ENCODE measurements at regions not wholly inside any gene's neighbourhood (a gene's known extent, or its start where the extent isn't known, plus 50 kb on each side); places are given as distances from the start of the nearest gene placed in this dataset.

GRCh38 chr6:144392536-144392935, 107.4 kb downstream of the UTRN start:
- TF ChIP-seq CTCF (IDR thresholded peaks at IDR 0.05): no peak
- TF ChIP-seq POLR2A (IDR thresholded peaks at IDR 0.05): no peak
- no peaks in the 10 kb centered on the region for H3K36me3 ChIP-seq
- H3K9me3 ChIP-seq: no peaks in the 10 kb centered on the region
- no peak overlapping the region for H3K4me3 ChIP-seq
- no peak for DNase-seq
- no peaks in the 10 kb centered on the region for H3K4me1 ChIP-seq
- H3K27ac ChIP-seq: no peak overlapping the region
- no peaks in the 10 kb centered on the region for H3K27me3 ChIP-seq

DNA sequence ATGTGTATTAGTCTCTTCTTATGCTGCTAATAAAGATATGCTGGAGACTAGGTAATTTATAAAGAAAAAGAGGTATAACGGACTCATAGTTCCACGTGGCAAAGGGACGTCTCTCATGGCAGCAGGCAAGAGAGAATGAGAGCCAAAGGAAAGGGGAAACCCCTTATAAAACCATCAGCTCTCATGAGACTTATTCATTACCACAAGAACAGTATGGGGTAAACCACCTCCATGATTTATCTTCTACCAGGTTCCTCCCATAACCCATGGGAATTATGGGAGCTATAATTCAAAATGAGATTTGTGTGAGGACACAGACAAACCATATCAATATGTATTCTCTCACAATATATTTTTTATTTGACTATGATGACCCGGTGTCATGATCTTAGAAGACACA, 109.1 kb downstream of the UTRN start:
- Histone ChIP-seq H3K36me3 (no peaks in the 10 kb centered on the region), H3K4me3 (no peak overlapping the region), H3K27ac (no peak overlapping the region), H3K9me3 (peaks cover 0 to 7% (median 0%) of the 10 kb centered on the region in 4 donors), H3K27me3 (no peaks in the 10 kb centered on the region), H3K4me1 (no peaks in the 10 kb centered on the region)
- TF ChIP-seq CTCF (IDR thresholded peaks at IDR 0.05): no peak
- no peak for DNase-seq

DNA sequence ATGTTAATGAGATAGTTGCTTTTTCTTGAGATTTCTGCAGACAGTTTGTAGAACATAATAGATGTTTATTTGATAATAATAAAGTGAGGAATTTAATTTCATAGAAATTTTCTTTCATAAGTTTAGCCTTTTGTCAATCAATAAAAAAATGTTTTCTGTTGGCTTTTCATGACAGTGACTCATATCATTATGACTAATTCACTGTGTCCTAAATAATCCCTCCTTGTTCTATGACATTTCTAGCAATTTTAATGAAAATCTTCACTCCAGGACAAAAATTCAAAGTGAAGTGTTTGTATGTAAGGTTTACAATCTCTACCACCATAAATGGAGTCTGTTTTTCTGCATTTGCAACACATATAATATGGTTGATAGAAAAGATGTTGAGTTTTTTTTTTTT, 109.9 kb downstream of the UTRN start:
- H3K9me3 ChIP-seq: peaks cover 0 to 7% (median 0%) of the 10 kb centered on the region in 4 donors
- TF ChIP-seq CTCF (IDR thresholded peaks at IDR 0.05) (no peak), POLR2A (IDR thresholded peaks at IDR 0.05) (no peak)
- DNase-seq: no peak
- H3K4me3 ChIP-seq: no peak overlapping the region
- no peaks in the 10 kb centered on the region for H3K27me3 ChIP-seq
- no peak overlapping the region for H3K27ac ChIP-seq
- no peaks in the 10 kb centered on the region for H3K36me3 ChIP-seq
- H3K4me1 ChIP-seq: no peaks in the 10 kb centered on the region

- no peak for TF ChIP-seq POLR2A (IDR thresholded peaks at IDR 0.05)
- TF ChIP-seq CTCF (IDR thresholded peaks at IDR 0.05): no peak
- no peaks in the 10 kb centered on the region for H3K36me3 ChIP-seq
- H3K4me1 ChIP-seq: no peaks in the 10 kb centered on the region
- DNase-seq: no peak
- no peak overlapping the region for H3K27ac ChIP-seq
- H3K9me3 ChIP-seq: peaks cover 0 to 7% (median 0%) of the 10 kb centered on the region in 4 donors
- H3K27me3 ChIP-seq: no peaks in the 10 kb centered on the region
- no peak overlapping the region for H3K4me3 ChIP-seq
Measured at GRCh38 chr6:144395826-144396225, 110.7 kb downstream of the UTRN start.

DNA sequence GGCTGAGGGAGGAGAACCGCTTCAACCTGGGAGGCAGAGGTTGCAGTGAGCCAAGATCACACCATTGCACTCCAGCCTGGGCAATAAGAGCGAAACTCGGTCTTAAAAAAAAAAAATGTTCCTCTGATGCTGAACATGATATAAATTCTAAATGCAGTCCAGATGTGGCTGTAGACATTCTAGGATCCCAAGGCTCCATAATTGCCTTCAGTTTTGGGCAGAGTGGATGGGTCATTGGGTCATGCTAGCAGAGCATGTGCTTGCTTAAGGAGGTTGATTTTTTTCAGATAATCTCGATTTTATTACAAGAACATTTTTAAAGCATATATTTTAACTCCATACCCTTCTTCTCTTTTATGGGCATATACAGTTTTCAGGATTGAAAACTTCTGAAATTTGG, 112.0 kb downstream of the UTRN start:
- Histone ChIP-seq H3K27me3 (no peaks in the 10 kb centered on the region), H3K36me3 (no peaks in the 10 kb centered on the region), H3K9me3 (peaks cover 0 to 7% (median 0%) of the 10 kb centered on the region in 4 donors), H3K4me1 (no peaks in the 10 kb centered on the region), H3K27ac (no peak overlapping the region), H3K4me3 (no peak overlapping the region)
- DNase-seq: no peak
- no peak for TF ChIP-seq CTCF (IDR thresholded peaks at IDR 0.05)
- TF ChIP-seq POLR2A (IDR thresholded peaks at IDR 0.05): no peak

DNA sequence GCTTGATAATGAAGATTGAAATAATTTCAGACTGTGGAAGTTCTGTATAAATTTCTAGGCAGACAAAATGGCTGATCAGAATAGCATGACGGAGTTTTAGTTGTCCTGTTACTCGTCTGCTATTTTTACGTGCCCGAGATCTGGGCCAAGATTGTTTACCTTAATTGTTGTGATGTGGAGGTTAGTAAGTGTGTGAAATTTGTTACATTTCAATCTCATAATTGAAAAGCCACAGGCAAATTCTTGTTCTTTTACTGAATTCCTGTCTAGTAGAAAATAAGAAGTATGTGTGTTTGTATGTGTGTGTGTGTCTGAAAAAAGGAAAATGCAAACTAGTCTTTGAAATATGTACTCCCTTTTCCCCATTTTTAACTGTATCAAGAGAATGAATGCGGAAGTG, 115.2 kb downstream of the UTRN start:
- no peaks in the 10 kb centered on the region for H3K27me3 ChIP-seq
- no peak for TF ChIP-seq CTCF (IDR thresholded peaks at IDR 0.05)
- TF ChIP-seq POLR2A (IDR thresholded peaks at IDR 0.05): no peak
- no peak for DNase-seq
- H3K36me3 ChIP-seq: no peaks in the 10 kb centered on the region
- peaks cover 0 to 7% (median 0%) of the 10 kb centered on the region in 4 donors for H3K9me3 ChIP-seq
- H3K27ac ChIP-seq: no peak overlapping the region
- no peaks in the 10 kb centered on the region for H3K4me1 ChIP-seq
- no peak overlapping the region for H3K4me3 ChIP-seq

Measured in Peyer's patch (tissue), 4 donors.